ENCODE measurements at regions not wholly inside any gene's neighbourhood (a gene's known extent, or its start where the extent isn't known, plus 50 kb on each side); places are given as distances from the start of the nearest gene placed in this dataset.

DNA sequence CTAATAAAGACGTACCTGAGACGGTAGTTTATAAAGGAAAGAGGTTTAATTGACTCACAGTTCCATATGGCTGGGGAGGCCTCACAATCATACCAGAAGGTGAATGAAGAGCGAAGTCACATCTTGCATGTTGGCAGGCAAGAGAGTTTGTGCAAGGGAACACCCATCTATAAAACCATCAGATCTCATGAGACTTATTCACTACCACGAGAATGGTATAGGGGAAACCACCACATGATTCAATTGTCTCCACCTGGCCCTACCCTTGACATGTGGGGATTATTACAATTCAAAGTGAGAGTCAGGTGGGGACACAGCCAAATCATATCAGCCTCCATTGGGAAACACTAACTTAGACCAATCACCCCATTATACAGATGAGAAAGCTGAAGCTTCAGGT, 81.4 kb downstream of the SKA1 start:
- ChIA-PET POLR2A (ENCODE audit: partially characterized antibody) (no interaction called here), CTCF (ENCODE audit: partially characterized antibody) (interaction anchor here (1.6 kb wide), 1 partner anchor 12 kb away, joined by 3 read pairs; no protein-coding TSS in a partner anchor)
- FAIRE-seq = no peak
- H3K79me2 ChIP-seq (ENCODE audit: control insufficient read depth in 1 of 2, insufficient read depth in 2 of 2, low read length in 2 of 2) = no peaks in the 10 kb centered on the region
- H3K18ac ChIP-seq (ENCODE audit: extremely low read depth, low read length) = no peak overlapping the region
- no peak overlapping the region for H2AK5ac ChIP-seq (ENCODE audit: low read depth, low read length)
- no peaks in the 10 kb centered on the region for H3K27me3 ChIP-seq (replicated peaks in 1 of 4; ENCODE audit: control insufficient read depth in 3 of 4, extremely low read depth in 1 of 4, insufficient read depth in 3 of 4, low read length in 3 of 4)
- no peak for TF ChIP-seq SRF (IDR thresholded peaks at IDR 0.05; ENCODE audit: low read depth, low read length)
- no peak for TF ChIP-seq MAFK (IDR thresholded peaks at IDR 0.05; ENCODE audit: low read depth, low read length)
- TF ChIP-seq GTF2F1 (IDR thresholded peaks at IDR 0.05; ENCODE audit: borderline replicate concordance, low read depth, low read length) = no peak
- no peak for TF ChIP-seq ZNF274 (IDR thresholded peaks at IDR 0.05; ENCODE audit: borderline replicate concordance, extremely low read depth, low read length)
- no peak for TF ChIP-seq RNF2 (IDR thresholded peaks at IDR 0.05; ENCODE audit: borderline replicate concordance, low read depth, low read length, missing control alignments, poor library complexity, severe bottlenecking)
- TF ChIP-seq HDAC2 (IDR thresholded peaks at IDR 0.05; ENCODE audit: borderline replicate concordance in 1 of 2, low read depth in 2 of 2, low read length in 2 of 2) = no peak
- TF ChIP-seq JUN (IDR thresholded peaks at IDR 0.05; ENCODE audit: low read depth, low read length) = no peak
- no peak overlapping the region for H4K91ac ChIP-seq (replicated peaks; ENCODE audit: insufficient read length, low read length)
- H3K56ac ChIP-seq (replicated peaks; ENCODE audit: insufficient read length, low read depth, low read length) = no peak overlapping the region
- H3K4me2 ChIP-seq (ENCODE audit: insufficient read depth in 1 of 2, low read depth in 2 of 2, low read length in 2 of 2) = no peak overlapping the region
- no peak for DNase-seq (ENCODE audit: low read depth in 1 of 2, low spot score in 2 of 2)
- no peak overlapping the region for H4K8ac ChIP-seq (ENCODE audit: extremely low read depth, insufficient read depth, low read length)
- no peaks in the 10 kb centered on the region for H3K9me3 ChIP-seq (ENCODE audit: insufficient read depth in 2 of 2, low read depth in 1 of 2, low read length in 1 of 2)
- no peak overlapping the region for H4K5ac ChIP-seq (ENCODE audit: insufficient read length, low read depth, low read length)
- no peak overlapping the region for H2BK120ac ChIP-seq (replicated peaks; ENCODE audit: low read depth, low read length)
- H2BK20ac ChIP-seq (ENCODE audit: low read length) = no peak overlapping the region
- H2AFZ ChIP-seq (ENCODE audit: low read length) = no peak overlapping the region
- no peak overlapping the region for H2BK15ac ChIP-seq (ENCODE audit: low read length)
- H3K14ac ChIP-seq (ENCODE audit: insufficient read length) = no peak overlapping the region
- H3K9ac ChIP-seq (replicated peaks in 1 of 4; ENCODE audit: extremely low read depth in 1 of 4, low read depth in 3 of 4, low read length in 3 of 4) = no peak overlapping the region
- no peak overlapping the region for H3K27ac ChIP-seq (ENCODE audit: low read depth, low read length)
- H3K4me1 ChIP-seq (replicated peaks in 1 of 4; ENCODE audit: control insufficient read depth in 3 of 4, insufficient read depth in 4 of 4, low read length in 3 of 4) = peaks cover 0 to 7% (median 0%) of the 10 kb centered on the region in 4 experiments; a peak in 2 of 7 replicates
- H2BK12ac ChIP-seq (ENCODE audit: low read depth, low read length) = no peak overlapping the region
- H3K23me2 ChIP-seq (ENCODE audit: low read depth, low read length) = no peaks in the 10 kb centered on the region
- H3K4ac ChIP-seq (replicated peaks; ENCODE audit: insufficient read length, low read depth, low read length) = no peak overlapping the region
- no peak overlapping the region for H2BK5ac ChIP-seq (ENCODE audit: low read depth, low read length)
- no peaks in the 10 kb centered on the region for H3K36me3 ChIP-seq (ENCODE audit: control insufficient read depth in 2 of 4, insufficient read depth in 4 of 4, low read length in 3 of 4)
- 90% methylated on average over 4 of the region's 4 CpGs; no CpG with 5 or more reads in 1 of the 2 experiments for WGBS, 2 experiments (ENCODE audit: extremely low coverage in 1 of 2, insufficient coverage in 1 of 2, insufficient read length in 1 of 2, insufficient replicate concordance in 2 of 2, low coverage in 1 of 2, low lambda C conversion rate in 2 of 2, missing lambda C conversion rate in 1 of 2)
- H3K23ac ChIP-seq (ENCODE audit: insufficient read length) = no peak overlapping the region
- H3K79me1 ChIP-seq (ENCODE audit: low read depth, low read length) = no peaks in the 10 kb centered on the region
- H3K4me3 ChIP-seq (ENCODE audit: extremely low read depth in 1 of 4, insufficient read depth in 2 of 4, low read depth in 3 of 4, low read length in 4 of 4) = no peak overlapping the region
- no peaks in the 10 kb centered on the region for H4K20me1 ChIP-seq (replicated peaks in 1 of 2; ENCODE audit: control insufficient read depth in 1 of 2, insufficient read depth in 2 of 2, low read length in 2 of 2)
